Fibroblast of skin of abdomen (primary cell): ENCODE measurements at regions not wholly inside any gene's neighbourhood (a gene's known extent, or its start where the extent isn't known, plus 50 kb on each side); places are given as distances from the start of the nearest gene placed in this dataset.
"Not testable (repeated sequence)": the region's sequence is repeated elsewhere in the genome, so short reads cannot be mapped to it uniquely, and the experiment has no call there.

Experiments used
- DNase-seq: peaks from one replicate; pipeline ENCODE4 v3.0.0-alpha.2; 2013

- no peak for DNase-seq
Observed at GRCh38 chr11:106507645-106508306, 430.3 kb downstream of the AASDHPPT start.

GRCh38 chr11:106514706-106515105 lies 437.2 kb downstream of the AASDHPPT start:
- no peak for DNase-seq

DNA sequence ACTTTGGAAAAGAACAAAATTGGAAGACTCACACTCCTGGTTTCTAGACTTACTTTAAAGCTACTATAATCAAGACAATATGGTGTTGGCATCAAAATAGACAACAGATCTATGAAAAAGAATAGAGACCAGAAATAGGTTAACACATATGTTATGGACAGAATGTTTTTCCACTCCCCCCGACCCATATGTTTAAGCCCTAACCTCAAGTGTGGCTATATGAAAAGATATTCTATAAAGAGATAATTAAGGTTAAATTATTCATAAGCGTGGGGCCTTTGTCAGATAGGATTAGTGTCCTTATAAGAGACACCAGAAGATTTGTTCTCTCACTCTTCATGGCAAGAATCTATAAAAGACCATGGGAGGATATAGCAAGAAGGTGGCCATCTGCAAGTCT lies 440.0 kb downstream of the AASDHPPT start:
- no peak for DNase-seq

DNA sequence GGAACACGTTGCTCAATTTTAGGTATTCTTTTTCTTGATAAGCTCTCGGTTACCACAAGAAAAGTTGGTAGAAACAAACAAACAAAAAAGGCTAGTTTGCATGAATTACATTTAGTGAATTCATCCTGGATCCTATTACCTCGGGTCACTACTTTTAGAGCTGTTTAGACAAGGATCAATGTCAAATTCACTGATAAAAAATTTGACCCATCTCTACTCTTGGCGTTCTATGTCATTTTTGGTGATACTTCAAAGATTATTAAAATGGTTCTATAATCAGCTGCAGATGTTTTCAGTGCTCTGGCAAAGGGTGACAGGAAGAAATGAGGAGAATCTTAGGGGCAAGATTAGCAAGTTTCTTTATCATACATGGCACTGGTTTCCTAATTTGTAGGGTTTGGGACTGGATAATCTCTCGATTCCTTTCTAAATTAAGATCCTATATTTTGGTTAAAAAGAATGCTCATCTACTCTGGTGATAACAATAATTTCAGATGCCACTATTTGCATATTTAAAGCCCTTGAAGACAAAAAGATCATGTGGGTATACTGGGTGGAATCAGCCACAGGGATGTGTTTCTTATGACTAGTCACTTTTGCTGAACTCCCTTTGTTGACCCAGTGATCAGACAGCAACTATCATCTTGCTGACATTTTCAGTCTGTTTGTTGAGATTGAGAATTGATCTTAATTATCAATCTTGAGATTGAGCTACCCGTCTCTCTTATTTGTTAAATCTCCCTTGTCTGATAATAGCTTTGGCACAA lies 442.9 kb downstream of the AASDHPPT start:
- DNase-seq, result no peak

DNA sequence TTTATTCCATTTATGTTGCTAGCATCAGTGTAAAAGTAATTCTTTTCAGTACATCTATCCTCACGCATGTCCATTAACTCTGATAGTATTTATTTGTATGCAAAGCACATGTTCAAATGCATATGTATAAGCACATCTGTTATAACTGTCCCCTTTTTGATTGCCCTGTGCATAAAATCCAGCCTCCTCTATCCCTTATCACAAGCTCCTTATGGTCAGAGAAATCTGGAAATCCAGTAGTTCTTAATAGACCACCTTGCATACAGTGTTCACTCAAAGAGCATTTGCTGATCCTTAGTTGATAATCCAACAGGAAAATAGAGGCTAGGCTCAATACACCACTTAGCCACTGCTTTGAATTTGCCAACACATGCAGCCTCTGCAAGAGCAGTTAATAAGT lies 443.5 kb downstream of the AASDHPPT start:
- DNase-seq, result no peak

- DNase-seq, result no peak
Observed at GRCh38 chr11:106523171-106523570, 445.7 kb downstream of the AASDHPPT start.

GRCh38 chr11:106523921-106524320 lies 446.5 kb downstream of the AASDHPPT start:
- no peak for DNase-seq

- DNase-seq, result no peak
Observed at GRCh38 chr11:106524436-106524835, 447.0 kb downstream of the AASDHPPT start.

DNA sequence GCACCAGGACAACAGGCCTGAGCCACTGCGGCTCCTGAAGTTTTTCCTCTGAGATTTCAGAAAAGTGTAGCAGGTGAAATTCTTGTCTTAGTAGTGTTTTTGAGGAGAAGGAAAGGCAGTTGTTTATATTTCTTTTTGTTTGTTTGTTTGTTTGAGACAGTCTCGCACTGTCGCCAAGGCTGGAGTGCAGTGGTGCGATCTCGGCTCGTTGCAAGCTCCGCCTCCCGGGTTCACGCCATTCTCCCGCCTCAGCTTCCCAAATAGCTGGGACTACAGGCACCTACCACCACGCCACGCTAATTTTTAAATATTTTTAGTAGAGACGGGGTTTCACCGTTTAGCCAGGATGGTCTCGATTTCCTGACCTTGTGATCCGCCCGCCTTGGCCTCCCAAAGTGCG lies 454.2 kb downstream of the AASDHPPT start:
- not testable (repeated sequence) for DNase-seq

DNA sequence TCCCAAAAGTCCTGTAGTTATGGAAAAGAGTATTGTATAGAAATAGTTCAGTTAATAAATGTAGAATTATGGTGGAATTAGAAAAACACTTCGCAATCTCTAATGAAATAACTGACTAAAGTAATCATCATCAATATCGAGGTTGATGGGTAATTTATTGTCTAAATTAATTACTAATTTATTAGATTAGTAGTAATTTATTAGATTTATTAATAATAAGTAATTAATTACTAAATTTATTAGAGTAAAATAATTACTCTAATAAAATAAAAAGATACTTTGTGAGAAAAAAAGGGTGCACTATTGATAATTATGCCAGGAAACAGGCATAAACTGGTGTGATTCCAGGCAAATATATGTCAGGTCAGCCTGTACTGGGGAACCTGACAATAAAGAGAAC lies 455.6 kb downstream of the AASDHPPT start:
- no peak for DNase-seq

DNA sequence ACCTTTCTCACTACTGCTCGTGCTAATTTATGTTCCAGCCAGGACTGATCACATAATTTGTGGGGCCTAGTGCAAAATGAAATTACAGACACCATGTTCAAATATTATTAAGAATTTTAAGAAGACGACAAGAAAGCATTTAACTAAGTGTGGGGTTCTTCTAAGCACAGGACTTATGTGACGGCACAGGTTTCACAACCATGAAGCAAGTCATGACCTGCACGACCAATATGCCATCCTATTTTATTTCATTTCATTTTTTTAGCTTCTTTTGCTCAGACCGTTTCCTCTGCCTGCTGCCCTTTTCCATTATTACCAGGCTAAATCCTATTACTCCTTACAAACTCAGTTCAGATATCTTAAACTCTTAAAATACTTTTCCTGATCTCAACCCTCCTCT lies 462.5 kb downstream of the AASDHPPT start:
- no peak for DNase-seq

DNA sequence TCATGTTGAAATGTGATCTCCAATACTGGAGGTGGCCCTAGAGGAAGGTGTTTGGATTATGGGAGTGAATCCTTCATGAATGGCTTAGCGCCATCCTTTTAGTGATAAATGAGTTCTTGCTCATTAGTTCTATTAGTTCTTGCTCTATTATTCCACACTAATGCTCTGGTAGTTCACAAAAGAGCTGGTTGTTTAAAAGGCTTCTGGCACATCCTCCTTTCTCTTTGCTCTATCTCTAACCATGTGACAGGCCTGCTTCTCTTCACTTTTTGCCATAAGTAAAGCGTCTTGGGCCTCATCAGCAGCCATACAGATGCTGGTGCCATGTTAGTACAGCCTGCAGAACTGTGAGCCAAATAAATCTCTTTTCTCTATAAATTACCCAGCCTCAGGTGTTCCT lies 469.9 kb downstream of the GUCY1A2 start:
- no peak for DNase-seq

- no peak for DNase-seq
Observed at GRCh38 chr11:106551744-106552673, 466.3 kb downstream of the GUCY1A2 start.

DNA sequence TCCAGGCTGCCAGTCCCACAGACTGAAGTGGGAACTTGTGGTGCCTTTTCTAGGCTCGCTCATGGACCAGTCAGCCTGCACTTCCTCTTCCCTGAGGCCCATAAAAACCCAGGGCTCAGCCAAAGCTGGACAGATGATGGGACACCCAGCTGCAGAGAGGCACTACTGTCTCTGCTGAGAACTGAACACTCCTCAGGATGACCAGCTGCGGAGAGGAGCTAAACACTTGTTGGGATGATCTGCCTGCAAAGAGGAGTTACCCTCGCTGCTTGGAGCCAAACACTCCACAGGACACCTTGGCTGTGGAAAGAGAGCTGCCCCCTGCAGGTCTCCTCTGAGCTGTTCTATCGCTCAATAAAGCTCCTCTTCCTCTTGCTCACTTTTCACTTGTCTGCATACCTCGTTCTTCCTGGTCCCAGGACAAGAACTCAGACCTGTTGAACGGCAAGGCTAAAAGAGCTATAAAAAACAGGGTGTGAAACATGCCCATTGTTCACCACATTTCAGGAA lies 465.5 kb downstream of the GUCY1A2 start:
- DNase-seq, result no peak

- DNase-seq, result no peak
Observed at GRCh38 chr11:106553304-106553703, 465.0 kb downstream of the GUCY1A2 start.

- DNase-seq, result peak; percentile 3
Observed at GRCh38 chr11:106555566-106556250, 462.6 kb downstream of the GUCY1A2 start.

DNA sequence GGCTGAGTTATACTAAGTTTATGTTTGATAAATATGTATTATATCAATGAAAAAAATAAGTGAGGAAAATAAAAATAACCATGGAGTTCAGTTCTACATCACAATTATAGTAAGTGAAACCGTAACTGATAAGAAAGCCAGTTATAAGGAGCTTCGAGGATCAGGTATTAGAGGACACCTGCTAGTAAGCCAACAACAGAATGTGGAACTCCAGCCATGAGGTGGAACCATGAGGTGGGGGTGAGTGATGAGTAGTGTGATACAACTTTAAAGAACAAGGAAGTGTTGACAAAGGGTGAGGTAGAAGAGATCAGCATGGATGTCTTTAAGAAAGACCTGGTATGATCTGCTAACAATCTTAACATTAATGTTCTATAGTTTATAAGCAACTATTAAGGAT lies 452.9 kb downstream of the GUCY1A2 start:
- DNase-seq, result no peak

DNA sequence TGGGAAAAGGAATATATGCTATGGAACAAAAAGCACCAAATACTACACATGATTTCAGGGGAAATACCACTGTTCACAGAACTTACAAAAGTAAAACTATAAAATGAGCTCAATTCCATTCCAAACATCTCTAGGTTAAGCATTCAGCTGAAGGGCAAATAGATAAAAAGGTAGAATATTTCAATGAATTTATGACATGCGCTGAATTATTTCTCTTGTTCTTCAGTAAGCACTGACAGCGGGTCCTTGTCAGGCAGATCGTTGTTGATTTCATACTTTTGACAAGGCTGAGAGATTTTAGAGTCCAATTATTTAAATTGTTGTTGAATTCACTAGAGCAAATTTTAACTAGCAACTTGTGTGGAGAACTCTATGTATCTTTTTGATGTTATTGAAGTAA lies 449.6 kb downstream of the GUCY1A2 start:
- no peak for DNase-seq

DNA sequence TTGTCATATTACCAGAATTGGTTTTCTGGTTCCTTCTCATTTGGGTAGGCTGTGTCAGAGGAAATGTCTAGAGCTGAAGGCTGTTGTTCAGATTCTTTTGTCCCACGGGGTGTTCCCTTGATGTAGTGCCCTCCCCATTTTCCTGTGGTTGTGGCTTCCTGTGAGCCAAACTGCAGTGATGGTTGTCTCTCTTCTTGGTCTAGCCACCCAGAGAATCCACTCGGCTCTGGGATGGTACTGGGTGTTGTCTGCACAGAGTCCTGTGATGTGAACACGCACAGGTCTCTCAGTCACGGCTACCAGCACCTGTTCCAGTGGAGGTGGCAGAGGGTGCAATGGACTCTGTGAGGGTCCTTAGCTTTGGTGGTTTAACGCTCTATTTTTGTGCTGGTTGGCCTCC lies 440.9 kb downstream of the GUCY1A2 start:
- not testable (repeated sequence) for DNase-seq

- no peak for DNase-seq
Observed at GRCh38 chr11:106581399-106581798, 436.9 kb downstream of the GUCY1A2 start.

DNA sequence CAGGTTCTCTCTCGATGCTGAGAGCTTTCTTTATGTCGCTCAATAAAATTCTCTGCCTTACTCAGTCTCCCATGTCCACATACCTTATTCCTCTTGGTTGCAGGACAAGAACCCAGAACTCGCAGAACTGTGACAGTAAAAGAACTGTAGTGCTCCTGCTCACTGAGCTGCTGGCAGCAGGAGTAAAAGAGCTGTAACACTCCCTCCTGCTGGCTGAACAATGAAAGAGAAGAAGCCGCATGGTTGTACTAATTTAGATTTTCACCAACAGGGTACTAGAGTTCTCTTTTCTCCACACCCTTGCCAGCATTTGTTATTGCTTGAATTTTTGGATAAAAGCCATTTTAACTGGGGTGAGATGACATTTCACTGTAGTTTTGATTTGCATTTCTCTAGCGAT lies 433.2 kb downstream of the GUCY1A2 start:
- peak; percentile 44 for DNase-seq

DNA sequence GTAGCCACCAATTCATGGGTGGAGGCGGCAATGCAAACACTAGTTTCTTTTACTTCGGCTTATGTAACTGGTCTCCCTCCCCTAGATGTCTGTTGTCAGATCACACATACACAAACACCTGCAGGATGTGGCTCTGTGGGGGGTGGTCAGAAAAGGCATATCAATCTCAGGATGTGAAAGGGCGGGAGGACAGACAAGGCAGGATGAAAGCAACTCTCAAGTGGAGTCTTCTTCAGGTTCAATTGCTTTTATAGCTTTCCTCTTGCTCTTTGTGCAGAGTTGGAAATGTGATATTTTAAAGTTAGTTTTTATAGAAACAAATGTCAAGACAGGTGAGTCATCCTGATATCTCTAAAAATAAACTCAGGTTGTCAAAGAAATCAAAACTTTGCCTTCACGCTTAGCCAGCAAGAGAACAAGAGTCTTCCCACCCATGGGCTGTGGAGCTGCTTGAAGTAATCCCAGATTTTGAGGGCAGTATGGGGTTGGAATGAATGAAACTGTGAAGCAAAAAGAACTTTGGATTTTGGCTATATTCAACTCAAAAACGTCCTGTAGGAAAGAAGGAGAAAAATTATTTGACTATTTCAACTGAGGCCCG lies 423.4 kb downstream of the GUCY1A2 start:
- DNase-seq, result no peak
